Trophoblast cell (in vitro differentiated cells and primary cell): ENCODE measurements at regions not wholly inside any gene's neighbourhood (a gene's known extent, or its start where the extent isn't known, plus 50 kb on each side); places are given as distances from the start of the nearest gene placed in this dataset.
A peak's percentile ranks its signal among the peaks of the same experiment; 100 is the strongest.

Experiments
- DNase-seq, 2 donors: peaks; one replicate each; pipeline ENCODE4 v3.0.0-alpha.2; 2016
- H2AFZ ChIP-seq: 2 replicates; pipeline ENCODE4 v1.6.1; 2013; ENCODE audit warnings: low read length, moderate library complexity, mild to moderate bottlenecking; ENCODE audit not compliant: insufficient read depth, poor library complexity
- H2AK5ac ChIP-seq: 2 replicates; pipeline ENCODE4 v1.6.1; 2013; ENCODE audit warnings: mild to moderate bottlenecking, low read length
- H2BK120ac ChIP-seq: 2 replicates; pipeline ENCODE4 v1.6.1; 2013; ENCODE audit warnings: low read length, mild to moderate bottlenecking, moderate library complexity; ENCODE audit not compliant: insufficient read depth, poor library complexity
- H2BK12ac ChIP-seq: 2 replicates; pipeline ENCODE4 v1.6.1; 2013; ENCODE audit warnings: mild to moderate bottlenecking, low read length, moderate library complexity
- H2BK5ac ChIP-seq: 2 replicates; pipeline ENCODE4 v1.6.1; 2013; ENCODE audit warnings: low read length, low read depth, moderate library complexity, mild to moderate bottlenecking; ENCODE audit not compliant: poor library complexity
- H3K14ac ChIP-seq: 2 replicates; pipeline ENCODE4 v1.6.1; 2013; ENCODE audit warnings: mild to moderate bottlenecking, low read length
- H3K18ac ChIP-seq: 2 replicates; pipeline ENCODE4 v1.6.1; 2013; ENCODE audit warnings: mild to moderate bottlenecking, low read length
- H3K23ac ChIP-seq: 2 replicates; pipeline ENCODE4 v1.6.1; 2013; ENCODE audit warnings: low read length
- H3K27ac ChIP-seq: 2 replicates; pipeline ENCODE4 v1.5.1; 2013; ENCODE audit warnings: low read depth, mild to moderate bottlenecking, inconsistent platforms, low read length, moderate library complexity
- H3K27me3 ChIP-seq: 2 replicates; pipeline ENCODE4 v1.6.1; 2013; ENCODE audit warnings: inconsistent platforms, mild to moderate bottlenecking, low read length, moderate library complexity; ENCODE audit not compliant: insufficient read depth
- H3K36me3 ChIP-seq, 2 experiments: 1 replicate in 1 of 2; 2 replicates in 1 of 2; pipeline ENCODE4 v1.6.1; 2013; ENCODE audit warnings: low read length in 2 of 2, mild to moderate bottlenecking in 2 of 2, moderate library complexity in 1 of 2; ENCODE audit not compliant: insufficient read depth in 2 of 2, control insufficient read depth in 1 of 2
- H3K4ac ChIP-seq: 2 replicates; pipeline ENCODE4 v1.6.1; 2013; ENCODE audit warnings: low read depth, mild to moderate bottlenecking, low read length, moderate library complexity
- H3K4me1 ChIP-seq, 2 experiments: 1 replicate in 1 of 2; 2 replicates in 1 of 2; pipeline ENCODE4 v1.6.1; 2013; ENCODE audit warnings: low read length in 2 of 2, mild to moderate bottlenecking in 2 of 2, moderate library complexity in 1 of 2; ENCODE audit not compliant: insufficient read depth in 2 of 2, control insufficient read depth in 1 of 2
- H3K4me2 ChIP-seq: 2 replicates; pipeline ENCODE4 v1.6.1; 2013; ENCODE audit warnings: inconsistent platforms, mild to moderate bottlenecking, low read length, moderate library complexity
- H3K4me3 ChIP-seq: 2 replicates; pipeline ENCODE4 v1.5.1; 2013; ENCODE audit warnings: mild to moderate bottlenecking, low read depth, low read length, inconsistent platforms
- H3K79me1 ChIP-seq: one replicate; pipeline ENCODE4 v1.6.1; 2013; ENCODE audit warnings: low read length
- H3K79me2 ChIP-seq: 2 replicates; pipeline ENCODE4 v1.6.1; 2013; ENCODE audit warnings: low read length, mild to moderate bottlenecking; ENCODE audit not compliant: control insufficient read depth, insufficient read depth, poor library complexity
- H3K9ac ChIP-seq: 2 replicates; pipeline ENCODE4 v1.6.1; 2013; ENCODE audit warnings: mild to moderate bottlenecking, low read length
- H3K9me3 ChIP-seq: 2 replicates; pipeline ENCODE4 v1.6.1; 2013; ENCODE audit warnings: low read depth, mild to moderate bottlenecking, control low read depth, inconsistent platforms, low read length; ENCODE audit not compliant: insufficient read depth
- H4K12ac ChIP-seq: 2 replicates; pipeline ENCODE4 v1.6.1; 2013; ENCODE audit warnings: low read depth, mild to moderate bottlenecking, low read length, moderate library complexity
- H4K8ac ChIP-seq: 2 replicates; pipeline ENCODE4 v1.6.1; 2013; ENCODE audit warnings: low read depth, mild to moderate bottlenecking, low read length, moderate library complexity
- H4K91ac ChIP-seq: one replicate; pipeline ENCODE4 v1.6.1; 2013; ENCODE audit warnings: low read depth, mild to moderate bottlenecking, low read length, moderate library complexity
- WGBS: extraction: QIAGEN DNeasy Blood & Tissue Kit; methylation state at CpG from one replicate; pipeline ENCODE4 v1.1.7; 2013; ENCODE audit warnings: missing lambda C conversion rate; ENCODE audit not compliant: insufficient read length, insufficient coverage; ENCODE audit errors: extremely low coverage; 5-methylcytosine and 5-hydroxymethylcytosine counted together

DNA sequence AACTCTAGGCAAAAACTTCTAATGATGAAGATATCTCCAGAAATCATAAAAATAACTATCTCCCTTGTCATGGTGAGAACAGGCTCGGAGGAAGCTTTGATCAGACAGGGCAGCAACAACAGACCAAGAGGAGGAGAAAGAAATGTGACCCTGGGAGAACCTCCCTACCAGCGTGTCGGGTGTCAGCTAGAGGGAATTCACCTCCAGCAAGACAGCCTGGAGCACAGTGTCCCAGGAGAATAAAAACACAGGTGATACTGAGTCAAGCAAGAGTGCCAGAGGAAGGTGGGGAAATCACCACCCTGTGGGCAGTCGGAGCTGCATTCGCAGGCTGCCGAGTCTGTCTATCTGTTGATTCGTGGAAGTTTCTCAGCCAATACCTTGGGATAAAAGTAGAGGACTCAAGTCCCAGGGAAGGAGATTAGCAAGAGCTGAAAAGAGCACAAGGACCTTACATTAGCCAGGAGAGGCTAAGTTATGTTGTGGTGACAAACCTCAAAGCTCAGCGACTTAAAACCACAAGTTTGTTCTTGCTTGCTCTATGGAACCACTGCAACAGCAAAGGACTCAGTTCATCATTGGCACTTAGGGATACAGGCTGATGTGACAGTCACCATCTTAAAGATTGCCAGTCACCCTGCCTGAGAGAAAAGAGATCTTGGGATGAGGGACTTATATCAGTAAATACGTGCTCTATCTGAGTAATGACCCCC lies 598.3 kb downstream of the CCDC171 start:
- Histone ChIP-seq H2BK12ac (peak overlapping the region; percentile 72), H3K4ac (peak overlapping the region; percentile 10), H2BK120ac (peak overlapping the region; percentile 92), H2BK5ac (peak overlapping the region; percentile 71), H2AFZ (no peak overlapping the region), H3K79me2 (peaks cover 5% of the 10 kb centered on the region), H3K4me1 (peaks cover 29 to 35% of the 10 kb centered on the region in 2 experiments), H3K9me3 (no peaks in the 10 kb centered on the region), H4K91ac (peak overlapping the region; percentile 94), H3K27me3 (no peaks in the 10 kb centered on the region), H3K36me3 (no peaks in the 10 kb centered on the region), H4K12ac (no peak overlapping the region), H3K4me2 (peak overlapping the region; percentile 20), H3K4me3 (no peak overlapping the region), H3K14ac (peak overlapping the region; percentile 33), H2AK5ac (peak overlapping the region; percentile 38), H4K8ac (peak overlapping the region; percentile 30), H3K27ac (peak overlapping the region; percentile 79), H3K23ac (no peak overlapping the region), H3K9ac (no peak overlapping the region), H3K79me1 (peaks cover 38% of the 10 kb centered on the region), H3K18ac (peak overlapping the region; percentile 16)
- DNase-seq, result peak; percentile 88 to 93
- WGBS, result no CpG with 5 or more reads among the region's 9 CpGs

DNA sequence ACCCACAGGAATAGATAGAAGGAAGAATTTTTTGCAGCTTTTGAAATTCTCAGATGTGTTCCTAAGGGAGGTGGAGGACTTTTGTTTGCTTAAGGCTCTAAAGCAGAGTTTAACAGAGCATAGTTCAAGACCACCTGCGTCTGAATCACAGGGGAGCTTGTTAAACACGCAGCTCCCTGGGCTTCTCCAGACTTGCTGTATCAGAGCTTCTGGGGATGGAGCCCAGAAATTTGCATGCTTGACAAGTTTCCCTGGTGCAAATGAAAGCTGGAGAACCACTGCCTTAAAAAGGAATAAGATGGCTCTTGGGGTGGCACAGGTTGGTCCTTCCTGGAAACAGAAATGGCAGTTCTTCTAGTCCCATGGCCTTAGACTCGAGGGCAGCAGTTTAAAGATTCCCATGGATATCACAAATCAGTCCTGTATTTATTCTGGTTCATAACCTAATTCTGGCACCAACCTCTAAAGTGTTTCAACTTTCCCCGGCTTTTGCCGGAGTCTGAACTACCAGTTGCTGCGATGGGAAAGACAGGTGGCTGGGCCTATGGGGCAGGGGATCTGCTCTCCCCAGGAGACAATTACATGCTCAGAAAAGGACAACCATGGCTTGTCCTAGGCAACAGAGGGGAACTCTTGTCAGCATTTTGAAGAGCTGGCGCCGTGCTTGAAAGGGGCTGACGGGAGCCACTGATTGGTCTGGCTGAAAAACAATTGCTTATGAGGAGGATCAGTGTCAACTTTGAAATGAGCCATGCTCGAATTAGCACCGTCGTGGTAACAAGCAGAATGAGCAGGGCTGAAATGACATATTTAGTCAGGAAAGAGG lies 599.6 kb downstream of the CCDC171 start:
- Histone ChIP-seq H2AFZ (no peak overlapping the region), H2BK5ac (peak overlapping the region; percentile 73), H3K79me1 (peaks cover 35% of the 10 kb centered on the region), H3K4ac (peak overlapping the region; percentile 29), H2BK12ac (peak overlapping the region; percentile 46), H3K14ac (peak overlapping the region; percentile 53), H4K91ac (peak overlapping the region; percentile 94), H3K4me2 (no peak overlapping the region), H3K18ac (no peak overlapping the region), H3K9ac (no peak overlapping the region), H3K4me3 (no peak overlapping the region), H4K8ac (no peak overlapping the region), H3K9me3 (no peaks in the 10 kb centered on the region), H2AK5ac (peak overlapping the region; percentile 38), H3K27ac (peak overlapping the region; percentile 95), H3K79me2 (peaks cover 5% of the 10 kb centered on the region), H4K12ac (no peak overlapping the region), H2BK120ac (peak overlapping the region; percentile 35), H3K36me3 (no peaks in the 10 kb centered on the region), H3K23ac (no peak overlapping the region), H3K4me1 (peaks cover 26 to 35% of the 10 kb centered on the region in 2 experiments), H3K27me3 (no peaks in the 10 kb centered on the region)
- no peak for DNase-seq
- WGBS, result no CpG with 5 or more reads among the region's 12 CpGs

DNA sequence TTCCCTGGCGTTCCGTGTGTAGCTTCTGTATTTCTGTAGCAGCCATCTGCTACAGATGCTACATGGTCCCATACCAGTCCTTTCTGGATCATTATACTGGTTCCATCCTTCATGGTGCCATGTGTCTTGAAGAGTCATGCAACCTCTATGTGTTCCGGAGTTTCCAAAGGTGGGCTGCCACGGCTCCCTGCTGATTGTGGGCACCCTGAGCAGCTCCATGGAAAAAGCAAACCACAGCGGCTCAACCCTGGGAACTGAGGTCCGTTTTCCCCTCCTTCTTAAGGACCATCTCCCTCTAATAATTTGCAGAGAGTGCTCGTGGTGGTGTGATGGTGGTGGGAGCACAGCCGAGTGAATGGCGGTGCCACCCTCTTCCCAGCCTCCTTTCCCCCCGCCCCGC lies 600.4 kb downstream of the CCDC171 start:
- no peak for DNase-seq
- peaks cover 31% of the 10 kb centered on the region for H3K79me1 ChIP-seq
- H3K36me3 ChIP-seq, result no peaks in the 10 kb centered on the region
- peaks cover 5% of the 10 kb centered on the region for H3K79me2 ChIP-seq
- H3K9me3 ChIP-seq, result no peaks in the 10 kb centered on the region
- no peak overlapping the region for H3K23ac ChIP-seq
- H3K27me3 ChIP-seq, result no peaks in the 10 kb centered on the region
- no peak overlapping the region for H3K4me3 ChIP-seq
- peak overlapping the region; percentile 50 for H4K8ac ChIP-seq
- peaks cover 26 to 35% of the 10 kb centered on the region in 2 experiments for H3K4me1 ChIP-seq
- no peak overlapping the region for H4K12ac ChIP-seq
- H3K4me2 ChIP-seq, result peak overlapping the region; percentile 3
- H4K91ac ChIP-seq, result peak overlapping the region; percentile 85
- H2AK5ac ChIP-seq, result peak overlapping the region; percentile 72
- H3K4ac ChIP-seq, result peak overlapping the region; percentile 22
- H3K14ac ChIP-seq, result peak overlapping the region; percentile 30
- H3K9ac ChIP-seq, result no peak overlapping the region
- H2BK12ac ChIP-seq, result peak overlapping the region; percentile 14
- H3K27ac ChIP-seq, result peak overlapping the region; percentile 95
- peak overlapping the region; percentile 47 for H2BK5ac ChIP-seq
- WGBS, result no CpG with 5 or more reads among the region's 11 CpGs
- peak overlapping the region; percentile 17 for H3K18ac ChIP-seq
- H2BK120ac ChIP-seq, result peak overlapping the region; percentile 95
- no peak overlapping the region for H2AFZ ChIP-seq

DNA sequence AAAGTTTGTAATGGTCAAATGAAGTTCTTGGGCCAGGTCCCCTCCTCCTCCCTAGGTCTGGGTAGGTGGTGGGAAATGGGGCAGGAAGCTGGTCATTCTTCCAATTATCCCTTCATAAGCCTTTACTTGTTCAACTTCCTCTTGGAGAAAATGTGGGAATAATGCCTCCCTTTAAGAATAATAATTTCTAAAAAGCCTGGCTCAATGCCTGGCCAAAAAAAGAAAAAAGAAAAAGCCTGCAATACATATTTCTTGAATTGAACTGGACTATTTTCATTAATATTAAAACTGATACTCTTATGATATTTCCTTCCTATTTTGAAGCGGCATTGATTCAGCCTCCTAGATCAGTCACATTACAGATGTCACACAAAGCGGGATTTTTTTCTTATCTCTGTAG lies 600.9 kb downstream of the CCDC171 start:
- Histone ChIP-seq H3K4me3 (no peak overlapping the region), H2BK12ac (peak overlapping the region; percentile 14), H2BK5ac (peak overlapping the region; percentile 47), H4K91ac (peak overlapping the region; percentile 85), H3K23ac (no peak overlapping the region), H4K8ac (no peak overlapping the region), H2BK120ac (peak overlapping the region; percentile 95), H3K27ac (peak overlapping the region; percentile 95), H3K79me2 (peaks cover 5% of the 10 kb centered on the region), H3K4me1 (peaks cover 26 to 35% of the 10 kb centered on the region in 2 experiments), H3K14ac (peak overlapping the region; percentile 30), H3K4me2 (no peak overlapping the region), H3K9ac (no peak overlapping the region), H3K36me3 (no peaks in the 10 kb centered on the region), H2AFZ (peak overlapping the region; percentile 35), H4K12ac (no peak overlapping the region), H3K4ac (peak overlapping the region; percentile 66), H3K79me1 (peaks cover 31% of the 10 kb centered on the region), H3K18ac (peak overlapping the region; percentile 17), H2AK5ac (peak overlapping the region; percentile 57), H3K9me3 (no peaks in the 10 kb centered on the region), H3K27me3 (no peaks in the 10 kb centered on the region)
- no peak for DNase-seq
- no CpG with 5 or more reads among the region's 2 CpGs for WGBS
